Mesendoderm (in vitro differentiated cells): ENCODE measurements at regions not wholly inside any gene's neighbourhood (a gene's known extent, or its start where the extent isn't known, plus 50 kb on each side); places are given as distances from the start of the nearest gene placed in this dataset.

Experiments
- DNase-seq: peaks from one replicate; pipeline ENCODE4 v3.0.0; 2013
- H2AK5ac ChIP-seq: 2 replicates; pipeline ENCODE4 v1.6.1; 2013; ENCODE audit warnings: low read length, inconsistent platforms
- H2BK120ac ChIP-seq: 2 replicates; pipeline ENCODE4 v1.6.1; 2013; ENCODE audit warnings: low read depth, mild to moderate bottlenecking, low read length, moderate library complexity, mixed read lengths
- H2BK15ac ChIP-seq: replicated peaks from 2 replicates; pipeline ENCODE4 v1.6.1; 2013; ENCODE audit warnings: low read depth, mild to moderate bottlenecking, moderate library complexity
- H2BK5ac ChIP-seq: 2 replicates; pipeline ENCODE4 v1.6.1; 2013; ENCODE audit warnings: low read length, inconsistent platforms
- H3K18ac ChIP-seq: 2 replicates; pipeline ENCODE4 v1.6.1; 2013; ENCODE audit warnings: mild to moderate bottlenecking, low read length, mixed read lengths
- H3K23ac ChIP-seq: one replicate; pipeline ENCODE4 v1.6.1; 2013; ENCODE audit warnings: low read length
- H3K27ac ChIP-seq: 2 replicates; pipeline ENCODE4 v1.5.1; 2013; ENCODE audit warnings: low read depth, mild to moderate bottlenecking, inconsistent platforms, low read length, moderate library complexity
- H3K27me3 ChIP-seq: 2 replicates; pipeline ENCODE4 v1.6.1; 2013; ENCODE audit warnings: low read length, control low read depth, mild to moderate bottlenecking, inconsistent platforms; ENCODE audit not compliant: insufficient read depth, poor library complexity
- H3K36me3 ChIP-seq: 2 replicates; pipeline ENCODE4 v1.6.1; 2013; ENCODE audit warnings: low read length, inconsistent platforms; ENCODE audit not compliant: control insufficient read depth, insufficient read depth
- H3K4ac ChIP-seq: one replicate; pipeline ENCODE4 v1.6.1; 2013; ENCODE audit warnings: low read depth, mild to moderate bottlenecking, low read length, moderate library complexity
- H3K4me1 ChIP-seq: 2 replicates; pipeline ENCODE4 v1.6.1; 2013; ENCODE audit warnings: low read depth, low read length, inconsistent platforms; ENCODE audit not compliant: control insufficient read depth
- H3K4me2 ChIP-seq: 2 replicates; pipeline ENCODE4 v1.6.1; 2013; ENCODE audit warnings: low read length
- H3K4me3 ChIP-seq: 2 replicates; pipeline ENCODE4 v1.5.1; 2013; ENCODE audit warnings: mild to moderate bottlenecking, low read length
- H3K56ac ChIP-seq: one replicate; pipeline ENCODE4 v1.6.1; 2013; ENCODE audit warnings: low read length
- H3K79me1 ChIP-seq: 2 replicates; pipeline ENCODE4 v1.6.1; 2013; ENCODE audit warnings: low read length, inconsistent platforms
- H3K79me2 ChIP-seq: 2 replicates; pipeline ENCODE4 v1.6.1; 2013; ENCODE audit warnings: mild to moderate bottlenecking, low read length; ENCODE audit not compliant: control insufficient read depth, insufficient read depth
- H3K9ac ChIP-seq: 2 replicates; pipeline ENCODE4 v1.6.1; 2013; ENCODE audit warnings: low read length, inconsistent platforms
- H4K5ac ChIP-seq: one replicate; pipeline ENCODE4 v1.6.1; 2013; ENCODE audit warnings: low read length
- H4K8ac ChIP-seq: one replicate; pipeline ENCODE4 v1.6.1; 2013; ENCODE audit warnings: low read depth, mild to moderate bottlenecking, control low read depth, low read length, moderate library complexity
- WGBS: extraction: QIAGEN DNeasy Blood & Tissue Kit; methylation state at CpG from one replicate; pipeline ENCODE4 v1.1.7; 2013; ENCODE audit warnings: low lambda C conversion rate, missing lambda C conversion rate; ENCODE audit not compliant: insufficient coverage; ENCODE audit errors: extremely low coverage; 5-methylcytosine and 5-hydroxymethylcytosine counted together

- Histone ChIP-seq H3K23ac (no peak overlapping the region), H2AK5ac (no peak overlapping the region), H3K18ac (no peak overlapping the region), H3K79me1 (no peaks in the 10 kb centered on the region), H3K56ac (no peak overlapping the region), H3K36me3 (no peaks in the 10 kb centered on the region), H2BK120ac (no peak overlapping the region), H3K9ac (no peak overlapping the region), H4K5ac (no peak overlapping the region), H3K4me3 (no peak overlapping the region), H3K4me1 (no peaks in the 10 kb centered on the region), H3K79me2 (no peaks in the 10 kb centered on the region), H3K4ac (no peak overlapping the region), H2BK5ac (no peak overlapping the region), H3K27ac (no peak overlapping the region), H4K8ac (no peak overlapping the region), H3K27me3 (no peaks in the 10 kb centered on the region), H2BK15ac (no peak overlapping the region), H3K4me2 (no peak overlapping the region)
- DNase-seq, result no peak
- WGBS, result no CpG with 5 or more reads among the region's 1 CpG
These were observed 594.0 kb upstream of the UBE2E2 start for GRCh38 chr3:22609139-22609538.

- H2BK5ac ChIP-seq, result no peak overlapping the region
- no peaks in the 10 kb centered on the region for H3K79me1 ChIP-seq
- no peak overlapping the region for H3K18ac ChIP-seq
- H3K4me1 ChIP-seq, result no peaks in the 10 kb centered on the region
- H3K4me2 ChIP-seq, result no peak overlapping the region
- no peak overlapping the region for H3K4ac ChIP-seq
- no peak overlapping the region for H2BK15ac ChIP-seq
- no peak overlapping the region for H4K8ac ChIP-seq
- H4K5ac ChIP-seq, result no peak overlapping the region
- no peak for DNase-seq
- H3K9ac ChIP-seq, result no peak overlapping the region
- no CpG with 5 or more reads among the region's 4 CpGs for WGBS
- H3K36me3 ChIP-seq, result no peaks in the 10 kb centered on the region
- no peak overlapping the region for H2AK5ac ChIP-seq
- no peak overlapping the region for H2BK120ac ChIP-seq
- H3K56ac ChIP-seq, result no peak overlapping the region
- no peaks in the 10 kb centered on the region for H3K79me2 ChIP-seq
- no peak overlapping the region for H3K27ac ChIP-seq
- no peak overlapping the region for H3K23ac ChIP-seq
- H3K27me3 ChIP-seq, result no peaks in the 10 kb centered on the region
- H3K4me3 ChIP-seq, result no peak overlapping the region
These were observed 590.2 kb upstream of the UBE2E2 start for GRCh38 chr3:22612927-22613326.

- Histone ChIP-seq H3K4me2 (no peak overlapping the region), H2AK5ac (no peak overlapping the region), H3K79me1 (no peaks in the 10 kb centered on the region), H2BK120ac (no peak overlapping the region), H3K27me3 (no peaks in the 10 kb centered on the region), H3K36me3 (no peaks in the 10 kb centered on the region), H3K79me2 (no peaks in the 10 kb centered on the region), H2BK5ac (no peak overlapping the region), H3K4me1 (no peaks in the 10 kb centered on the region), H3K4ac (no peak overlapping the region), H3K18ac (no peak overlapping the region), H3K27ac (no peak overlapping the region), H2BK15ac (no peak overlapping the region), H4K5ac (no peak overlapping the region), H3K4me3 (no peak overlapping the region), H3K9ac (no peak overlapping the region), H3K56ac (no peak overlapping the region), H3K23ac (no peak overlapping the region), H4K8ac (no peak overlapping the region)
- DNase-seq, result no peak
- no CpG with 5 or more reads among the region's 2 CpGs for WGBS
These were observed 587.3 kb upstream of the UBE2E2 start for GRCh38 chr3:22615790-22616189.

- no peak overlapping the region for H3K4me2 ChIP-seq
- H3K79me1 ChIP-seq, result no peaks in the 10 kb centered on the region
- no peak overlapping the region for H2AK5ac ChIP-seq
- H2BK120ac ChIP-seq, result no peak overlapping the region
- no peak overlapping the region for H3K4ac ChIP-seq
- no peak overlapping the region for H3K9ac ChIP-seq
- H3K36me3 ChIP-seq, result no peaks in the 10 kb centered on the region
- no peak overlapping the region for H2BK15ac ChIP-seq
- no peak overlapping the region for H3K27ac ChIP-seq
- H4K5ac ChIP-seq, result no peak overlapping the region
- no peak overlapping the region for H3K23ac ChIP-seq
- H4K8ac ChIP-seq, result no peak overlapping the region
- H3K27me3 ChIP-seq, result no peaks in the 10 kb centered on the region
- WGBS, result no CpG with 5 or more reads among the region's 1 CpG
- H3K79me2 ChIP-seq, result no peaks in the 10 kb centered on the region
- no peak for DNase-seq
- no peak overlapping the region for H2BK5ac ChIP-seq
- H3K4me3 ChIP-seq, result no peak overlapping the region
- H3K56ac ChIP-seq, result no peak overlapping the region
- no peaks in the 10 kb centered on the region for H3K4me1 ChIP-seq
- no peak overlapping the region for H3K18ac ChIP-seq
These were observed 585.8 kb upstream of the UBE2E2 start for GRCh38 chr3:22617372-22617771.

GRCh38 chr3:22620498-22620897 lies 582.6 kb upstream of the UBE2E2 start:
- Histone ChIP-seq H3K4me1 (no peaks in the 10 kb centered on the region), H3K36me3 (no peaks in the 10 kb centered on the region), H4K5ac (no peak overlapping the region), H2BK120ac (no peak overlapping the region), H2BK5ac (no peak overlapping the region), H3K18ac (no peak overlapping the region), H3K79me2 (no peaks in the 10 kb centered on the region), H3K23ac (no peak overlapping the region), H3K9ac (no peak overlapping the region), H4K8ac (no peak overlapping the region), H3K79me1 (no peaks in the 10 kb centered on the region), H2BK15ac (no peak overlapping the region), H3K4me3 (no peak overlapping the region), H3K56ac (no peak overlapping the region), H2AK5ac (no peak overlapping the region), H3K27ac (no peak overlapping the region), H3K4ac (no peak overlapping the region), H3K4me2 (no peak overlapping the region), H3K27me3 (no peaks in the 10 kb centered on the region)
- DNase-seq, result no peak
- no CpG with 5 or more reads among the region's 1 CpG for WGBS

GRCh38 chr3:22621205-22621809 lies 581.8 kb upstream of the UBE2E2 start:
- Histone ChIP-seq H2AK5ac (no peak overlapping the region), H3K79me1 (no peaks in the 10 kb centered on the region), H3K56ac (no peak overlapping the region), H3K4me3 (no peak overlapping the region), H4K5ac (no peak overlapping the region), H3K9ac (no peak overlapping the region), H3K27ac (no peak overlapping the region), H2BK120ac (no peak overlapping the region), H3K23ac (no peak overlapping the region), H2BK15ac (no peak overlapping the region), H3K27me3 (no peaks in the 10 kb centered on the region), H3K4ac (no peak overlapping the region), H3K4me2 (no peak overlapping the region), H2BK5ac (no peak overlapping the region), H4K8ac (no peak overlapping the region), H3K79me2 (no peaks in the 10 kb centered on the region), H3K36me3 (no peaks in the 10 kb centered on the region), H3K18ac (no peak overlapping the region), H3K4me1 (no peaks in the 10 kb centered on the region)
- peak; percentile 16 for DNase-seq
- no CpG with 5 or more reads among the region's 4 CpGs for WGBS
